Mesendoderm (in vitro differentiated cells): ENCODE measurements at regions not wholly inside any gene's neighbourhood (a gene's known extent, or its start where the extent isn't known, plus 50 kb on each side); places are given as distances from the start of the nearest gene placed in this dataset.

Experiments
- DNase-seq: peaks from one replicate; pipeline ENCODE4 v3.0.0; 2013
- H2AK5ac ChIP-seq: 2 replicates; pipeline ENCODE4 v1.6.1; 2013; ENCODE audit warnings: low read length, inconsistent platforms
- H2BK120ac ChIP-seq: 2 replicates; pipeline ENCODE4 v1.6.1; 2013; ENCODE audit warnings: low read depth, mild to moderate bottlenecking, low read length, moderate library complexity, mixed read lengths
- H2BK15ac ChIP-seq: replicated peaks from 2 replicates; pipeline ENCODE4 v1.6.1; 2013; ENCODE audit warnings: low read depth, mild to moderate bottlenecking, moderate library complexity
- H2BK5ac ChIP-seq: 2 replicates; pipeline ENCODE4 v1.6.1; 2013; ENCODE audit warnings: low read length, inconsistent platforms
- H3K18ac ChIP-seq: 2 replicates; pipeline ENCODE4 v1.6.1; 2013; ENCODE audit warnings: mild to moderate bottlenecking, low read length, mixed read lengths
- H3K23ac ChIP-seq: one replicate; pipeline ENCODE4 v1.6.1; 2013; ENCODE audit warnings: low read length
- H3K27ac ChIP-seq: 2 replicates; pipeline ENCODE4 v1.5.1; 2013; ENCODE audit warnings: low read depth, mild to moderate bottlenecking, inconsistent platforms, low read length, moderate library complexity
- H3K27me3 ChIP-seq: 2 replicates; pipeline ENCODE4 v1.6.1; 2013; ENCODE audit warnings: low read length, control low read depth, mild to moderate bottlenecking, inconsistent platforms; ENCODE audit not compliant: insufficient read depth, poor library complexity
- H3K36me3 ChIP-seq: 2 replicates; pipeline ENCODE4 v1.6.1; 2013; ENCODE audit warnings: low read length, inconsistent platforms; ENCODE audit not compliant: control insufficient read depth, insufficient read depth
- H3K4ac ChIP-seq: one replicate; pipeline ENCODE4 v1.6.1; 2013; ENCODE audit warnings: low read depth, mild to moderate bottlenecking, low read length, moderate library complexity
- H3K4me1 ChIP-seq: 2 replicates; pipeline ENCODE4 v1.6.1; 2013; ENCODE audit warnings: low read depth, low read length, inconsistent platforms; ENCODE audit not compliant: control insufficient read depth
- H3K4me2 ChIP-seq: 2 replicates; pipeline ENCODE4 v1.6.1; 2013; ENCODE audit warnings: low read length
- H3K4me3 ChIP-seq: 2 replicates; pipeline ENCODE4 v1.5.1; 2013; ENCODE audit warnings: mild to moderate bottlenecking, low read length
- H3K56ac ChIP-seq: one replicate; pipeline ENCODE4 v1.6.1; 2013; ENCODE audit warnings: low read length
- H3K79me1 ChIP-seq: 2 replicates; pipeline ENCODE4 v1.6.1; 2013; ENCODE audit warnings: low read length, inconsistent platforms
- H3K79me2 ChIP-seq: 2 replicates; pipeline ENCODE4 v1.6.1; 2013; ENCODE audit warnings: mild to moderate bottlenecking, low read length; ENCODE audit not compliant: control insufficient read depth, insufficient read depth
- H3K9ac ChIP-seq: 2 replicates; pipeline ENCODE4 v1.6.1; 2013; ENCODE audit warnings: low read length, inconsistent platforms
- H4K5ac ChIP-seq: one replicate; pipeline ENCODE4 v1.6.1; 2013; ENCODE audit warnings: low read length
- H4K8ac ChIP-seq: one replicate; pipeline ENCODE4 v1.6.1; 2013; ENCODE audit warnings: low read depth, mild to moderate bottlenecking, control low read depth, low read length, moderate library complexity
- WGBS: extraction: QIAGEN DNeasy Blood & Tissue Kit; methylation state at CpG from one replicate; pipeline ENCODE4 v1.1.7; 2013; ENCODE audit warnings: low lambda C conversion rate, missing lambda C conversion rate; ENCODE audit not compliant: insufficient coverage; ENCODE audit errors: extremely low coverage; 5-methylcytosine and 5-hydroxymethylcytosine counted together

GRCh38 chr6:66128656-66129055 lies 421.6 kb upstream of the EYS start:
- Histone ChIP-seq H3K56ac (no peak overlapping the region), H3K9ac (no peak overlapping the region), H4K8ac (no peak overlapping the region), H3K18ac (no peak overlapping the region), H3K79me2 (no peaks in the 10 kb centered on the region), H3K36me3 (no peaks in the 10 kb centered on the region), H3K23ac (no peak overlapping the region), H2BK120ac (no peak overlapping the region), H3K27me3 (no peaks in the 10 kb centered on the region), H3K79me1 (no peaks in the 10 kb centered on the region), H3K4me1 (no peaks in the 10 kb centered on the region), H2AK5ac (no peak overlapping the region), H4K5ac (no peak overlapping the region), H3K4ac (no peak overlapping the region), H2BK5ac (no peak overlapping the region), H3K27ac (no peak overlapping the region), H3K4me3 (no peak overlapping the region), H2BK15ac (no peak overlapping the region), H3K4me2 (no peak overlapping the region)
- WGBS = no CpG with 5 or more reads among the region's 1 CpG
- no peak for DNase-seq

GRCh38 chr6:66128243-66128642 lies 421.2 kb upstream of the EYS start:
- H2BK5ac ChIP-seq = no peak overlapping the region
- no peak overlapping the region for H3K4me2 ChIP-seq
- no CpG with 5 or more reads among the region's 2 CpGs for WGBS
- no peaks in the 10 kb centered on the region for H3K27me3 ChIP-seq
- H4K5ac ChIP-seq = no peak overlapping the region
- H2BK15ac ChIP-seq = no peak overlapping the region
- H3K79me1 ChIP-seq = no peaks in the 10 kb centered on the region
- H3K9ac ChIP-seq = no peak overlapping the region
- H3K36me3 ChIP-seq = no peaks in the 10 kb centered on the region
- no peak overlapping the region for H4K8ac ChIP-seq
- no peak overlapping the region for H3K27ac ChIP-seq
- H3K4ac ChIP-seq = no peak overlapping the region
- no peak overlapping the region for H3K18ac ChIP-seq
- H3K4me3 ChIP-seq = no peak overlapping the region
- H3K23ac ChIP-seq = no peak overlapping the region
- H3K56ac ChIP-seq = no peak overlapping the region
- H3K79me2 ChIP-seq = no peaks in the 10 kb centered on the region
- H3K4me1 ChIP-seq = no peaks in the 10 kb centered on the region
- H2AK5ac ChIP-seq = no peak overlapping the region
- no peak overlapping the region for H2BK120ac ChIP-seq
- DNase-seq = no peak

- Histone ChIP-seq H3K4me1 (no peaks in the 10 kb centered on the region), H3K23ac (no peak overlapping the region), H3K36me3 (no peaks in the 10 kb centered on the region), H2AK5ac (no peak overlapping the region), H3K56ac (no peak overlapping the region), H2BK15ac (no peak overlapping the region), H3K79me1 (no peaks in the 10 kb centered on the region), H4K5ac (no peak overlapping the region), H3K18ac (no peak overlapping the region), H3K9ac (no peak overlapping the region), H2BK5ac (no peak overlapping the region), H3K27ac (no peak overlapping the region), H3K4ac (no peak overlapping the region), H3K4me2 (no peak overlapping the region), H3K4me3 (no peak overlapping the region), H2BK120ac (no peak overlapping the region), H3K79me2 (no peaks in the 10 kb centered on the region), H3K27me3 (no peaks in the 10 kb centered on the region), H4K8ac (no peak overlapping the region)
- no peak for DNase-seq
- WGBS = no CpG with 5 or more reads among the region's 5 CpGs
Measured at GRCh38 chr6:66127061-66127460, 420.0 kb upstream of the EYS start.

- Histone ChIP-seq H3K79me2 (no peaks in the 10 kb centered on the region), H4K8ac (no peak overlapping the region), H3K79me1 (no peaks in the 10 kb centered on the region), H3K4me2 (no peak overlapping the region), H4K5ac (no peak overlapping the region), H2AK5ac (no peak overlapping the region), H3K4me3 (no peak overlapping the region), H3K4me1 (no peaks in the 10 kb centered on the region), H3K4ac (no peak overlapping the region), H3K27ac (no peak overlapping the region), H3K56ac (no peak overlapping the region), H2BK15ac (no peak overlapping the region), H3K27me3 (no peaks in the 10 kb centered on the region), H3K23ac (no peak overlapping the region), H3K36me3 (no peaks in the 10 kb centered on the region), H2BK5ac (no peak overlapping the region), H3K18ac (no peak overlapping the region), H2BK120ac (no peak overlapping the region), H3K9ac (no peak overlapping the region)
- no CpG with 5 or more reads among the region's 3 CpGs for WGBS
- DNase-seq = no peak
Measured at GRCh38 chr6:66126358-66126757, 419.3 kb upstream of the EYS start.

- H3K36me3 ChIP-seq = no peaks in the 10 kb centered on the region
- H3K56ac ChIP-seq = no peak overlapping the region
- no peak overlapping the region for H3K4ac ChIP-seq
- no peak overlapping the region for H2BK120ac ChIP-seq
- no peak overlapping the region for H3K23ac ChIP-seq
- WGBS = no CpG with 5 or more reads among the region's 3 CpGs
- H3K79me2 ChIP-seq = no peaks in the 10 kb centered on the region
- no peak overlapping the region for H2BK5ac ChIP-seq
- H3K27me3 ChIP-seq = no peaks in the 10 kb centered on the region
- no peaks in the 10 kb centered on the region for H3K79me1 ChIP-seq
- no peak overlapping the region for H2BK15ac ChIP-seq
- H2AK5ac ChIP-seq = no peak overlapping the region
- no peak overlapping the region for H3K9ac ChIP-seq
- no peak overlapping the region for H3K27ac ChIP-seq
- no peak overlapping the region for H3K4me2 ChIP-seq
- H3K4me1 ChIP-seq = no peaks in the 10 kb centered on the region
- peak; percentile 6 for DNase-seq
- H3K18ac ChIP-seq = no peak overlapping the region
- H3K4me3 ChIP-seq = no peak overlapping the region
- no peak overlapping the region for H4K5ac ChIP-seq
- no peak overlapping the region for H4K8ac ChIP-seq
Measured at GRCh38 chr6:66103954-66104353, 396.9 kb upstream of the EYS start.

GRCh38 chr6:66103354-66103753 lies 396.3 kb upstream of the EYS start:
- H3K4ac ChIP-seq = no peak overlapping the region
- H3K36me3 ChIP-seq = no peaks in the 10 kb centered on the region
- no peak overlapping the region for H4K5ac ChIP-seq
- H3K27me3 ChIP-seq = no peaks in the 10 kb centered on the region
- no peak overlapping the region for H3K9ac ChIP-seq
- H2BK15ac ChIP-seq = no peak overlapping the region
- no peaks in the 10 kb centered on the region for H3K79me1 ChIP-seq
- no CpG with 5 or more reads among the region's 1 CpG for WGBS
- no peak overlapping the region for H3K56ac ChIP-seq
- no peak overlapping the region for H3K27ac ChIP-seq
- H3K4me1 ChIP-seq = no peaks in the 10 kb centered on the region
- H2AK5ac ChIP-seq = no peak overlapping the region
- H2BK120ac ChIP-seq = no peak overlapping the region
- no peak overlapping the region for H3K23ac ChIP-seq
- H4K8ac ChIP-seq = no peak overlapping the region
- H3K79me2 ChIP-seq = no peaks in the 10 kb centered on the region
- H3K4me3 ChIP-seq = no peak overlapping the region
- no peak overlapping the region for H2BK5ac ChIP-seq
- no peak for DNase-seq
- no peak overlapping the region for H3K4me2 ChIP-seq
- H3K18ac ChIP-seq = no peak overlapping the region
